Activated CD4-positive, alpha-beta T cell treated with anti-CD3 and anti-CD28 coated beads, Interleukin-2, amount 10 ng/mL, durations not matched to agents 24 days and 14 days (primary cell): ENCODE measurements at regions not wholly inside any gene's neighbourhood (a gene's known extent, or its start where the extent isn't known, plus 50 kb on each side); places are given as distances from the start of the nearest gene placed in this dataset.

Experiments
- DNase-seq: peaks from one replicate; pipeline ENCODE4 v3.0.0; 2022
- H3K27ac Mint-ChIP-seq: one replicate; pipeline ENCODE4 v1.8.0; 2022; ENCODE audit warnings: mild to moderate bottlenecking, mixed read lengths
- H3K27me3 Mint-ChIP-seq: one replicate; pipeline ENCODE4 v1.8.0; 2022; ENCODE audit warnings: mixed read lengths
- H3K36me3 Mint-ChIP-seq: one replicate; pipeline ENCODE4 v1.8.0; 2022; ENCODE audit warnings: low read depth, mild to moderate bottlenecking, mixed read lengths
- H3K4me1 Mint-ChIP-seq: one replicate; pipeline ENCODE4 v1.8.0; 2021; ENCODE audit warnings: mixed read lengths
- H3K4me3 Mint-ChIP-seq: one replicate; pipeline ENCODE4 v1.8.0; 2022; ENCODE audit warnings: mild to moderate bottlenecking, moderate library complexity, mixed read lengths
- H3K9me3 Mint-ChIP-seq: one replicate; pipeline ENCODE4 v1.8.0; 2021; ENCODE audit warnings: mixed read lengths
- intact Hi-C: fragments of 100-400 bp; cut with micrococcal nuclease; formaldehyde crosslinking; loops from one replicate; pipeline ENCODE4 v1.15.1; 2023

DNA sequence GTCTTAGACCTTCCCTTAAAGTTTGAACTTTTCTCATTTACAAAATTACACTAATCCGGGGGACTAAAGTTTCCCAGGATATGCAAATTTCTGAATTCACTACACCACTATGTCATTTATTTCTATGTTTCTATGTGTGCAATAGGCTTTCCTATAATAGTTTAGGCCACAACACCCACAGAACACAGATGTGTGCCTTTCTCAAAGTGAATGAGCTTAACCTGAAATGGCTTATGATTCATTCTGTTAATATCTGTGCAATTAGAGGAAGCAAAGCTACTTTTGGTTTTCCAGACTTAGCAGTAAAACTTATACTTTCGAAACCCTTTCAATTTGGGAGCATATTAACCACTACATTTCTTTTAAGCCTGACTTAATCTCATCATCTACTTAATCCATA lies 748.1 kb downstream of the GBE1 start:
- Mint-ChIP-seq H3K27ac (no peak overlapping the region), H3K9me3 (no peaks in the 10 kb centered on the region), H3K36me3 (no peaks in the 10 kb centered on the region), H3K27me3 (no peaks in the 10 kb centered on the region), H3K4me3 (no peak overlapping the region), H3K4me1 (no peaks in the 10 kb centered on the region)
- no peak for DNase-seq
- intact Hi-C loops = no loop called here

DNA sequence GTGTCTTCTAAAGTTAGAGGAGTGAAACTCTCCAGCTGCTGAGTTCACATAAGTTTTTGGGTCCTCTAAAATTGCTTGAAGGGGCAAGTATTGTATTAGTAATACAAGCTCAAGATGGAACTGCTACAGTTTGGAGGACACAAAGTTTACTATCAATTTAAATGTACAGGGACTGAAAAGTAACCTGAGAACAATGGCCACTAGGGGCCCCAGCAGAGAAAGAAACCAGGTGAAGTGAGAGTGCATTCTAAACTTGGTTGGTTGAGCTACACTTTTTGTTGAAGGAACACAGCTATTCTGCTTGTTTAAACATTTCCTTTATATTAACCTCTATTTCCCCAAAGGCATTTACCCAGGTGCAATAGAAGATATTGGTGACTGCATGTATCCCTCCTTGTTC lies 755.5 kb downstream of the GBE1 start:
- Mint-ChIP-seq H3K27ac (no peak overlapping the region), H3K4me1 (no peaks in the 10 kb centered on the region), H3K9me3 (peaks cover 8% of the 10 kb centered on the region), H3K36me3 (no peaks in the 10 kb centered on the region), H3K4me3 (no peak overlapping the region), H3K27me3 (no peaks in the 10 kb centered on the region)
- intact Hi-C loops = no loop called here
- DNase-seq = no peak

DNA sequence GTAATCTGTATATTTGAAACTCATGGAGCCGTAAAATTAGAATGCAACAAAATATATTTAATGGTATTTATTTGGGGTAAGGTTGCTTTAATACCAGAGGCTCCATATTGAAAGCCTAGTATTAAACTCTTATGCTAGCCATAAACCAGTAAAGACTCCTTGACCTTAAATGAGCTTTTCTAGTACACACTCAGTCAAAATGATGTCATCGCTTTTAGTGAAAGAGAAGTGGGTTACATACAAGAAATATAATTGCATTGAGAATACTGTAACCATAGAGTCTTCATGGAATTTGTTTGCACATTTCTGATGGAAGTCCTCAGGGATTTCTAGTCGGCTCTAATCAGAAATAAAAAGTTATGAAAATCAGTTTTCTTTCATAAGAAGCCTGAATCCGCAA lies 757.6 kb downstream of the GBE1 start:
- intact Hi-C loops = no loop called here
- Mint-ChIP-seq H3K9me3 (peaks cover 8% of the 10 kb centered on the region), H3K36me3 (no peaks in the 10 kb centered on the region), H3K4me3 (no peak overlapping the region), H3K27ac (no peak overlapping the region), H3K27me3 (no peaks in the 10 kb centered on the region), H3K4me1 (no peaks in the 10 kb centered on the region)
- DNase-seq = no peak

DNA sequence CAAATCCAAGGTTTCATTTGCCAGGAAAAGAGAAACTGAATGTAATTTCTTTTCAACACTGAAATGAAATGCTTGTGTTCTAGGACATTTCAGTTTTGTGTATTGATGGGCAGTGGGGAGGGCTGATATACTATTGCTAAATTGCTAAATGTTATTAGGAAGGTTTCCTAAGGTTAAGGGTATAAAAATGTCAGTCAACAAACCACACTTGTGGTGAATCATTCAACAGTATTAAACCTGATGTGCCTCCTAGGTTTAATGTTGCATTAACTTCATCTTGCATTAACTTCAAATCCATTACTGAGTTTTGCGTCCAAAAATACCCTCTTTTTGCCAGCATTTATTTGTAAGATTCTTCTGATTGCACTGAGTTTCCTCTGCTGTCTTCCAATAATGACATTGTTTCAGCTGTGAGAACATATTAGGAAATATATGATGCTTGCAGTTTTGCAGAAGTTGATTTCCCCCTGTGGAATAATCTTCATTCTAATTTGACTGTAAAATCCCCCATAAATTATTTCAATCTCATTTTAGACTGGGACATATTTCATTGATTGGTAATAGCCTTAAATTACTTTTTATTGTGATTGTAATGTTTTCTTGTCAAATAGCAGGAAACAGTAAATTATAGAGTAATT lies 758.3 kb downstream of the GBE1 start:
- Mint-ChIP-seq H3K4me1 (no peaks in the 10 kb centered on the region), H3K27ac (no peak overlapping the region), H3K36me3 (no peaks in the 10 kb centered on the region), H3K27me3 (no peaks in the 10 kb centered on the region), H3K4me3 (no peak overlapping the region), H3K9me3 (peaks cover 8% of the 10 kb centered on the region)
- no peak for DNase-seq
- intact Hi-C loops = no loop called here

DNA sequence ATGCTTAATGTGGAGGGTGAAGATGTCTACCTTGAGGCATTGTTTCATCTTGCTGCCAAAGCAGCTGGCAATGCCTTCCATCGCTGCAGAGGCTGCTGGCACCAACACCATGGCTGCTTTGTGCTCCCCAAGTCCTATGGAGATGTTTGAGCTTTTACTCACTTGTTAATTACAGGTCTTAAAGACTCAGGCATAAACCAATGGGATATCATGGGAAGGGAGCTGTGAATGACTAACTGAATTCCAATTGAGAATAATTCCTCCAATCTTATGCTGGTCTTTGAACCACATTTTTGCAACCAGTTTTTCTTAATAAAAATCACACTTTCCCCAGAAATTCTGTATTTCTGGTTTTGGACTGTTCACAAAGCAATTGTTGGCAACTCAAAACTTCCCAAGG lies 762.0 kb downstream of the GBE1 start:
- Mint-ChIP-seq H3K27me3 (no peaks in the 10 kb centered on the region), H3K27ac (no peak overlapping the region), H3K4me1 (no peaks in the 10 kb centered on the region), H3K4me3 (no peak overlapping the region), H3K9me3 (peaks cover 5% of the 10 kb centered on the region), H3K36me3 (no peaks in the 10 kb centered on the region)
- no peak for DNase-seq
- intact Hi-C loops = no loop called here

DNA sequence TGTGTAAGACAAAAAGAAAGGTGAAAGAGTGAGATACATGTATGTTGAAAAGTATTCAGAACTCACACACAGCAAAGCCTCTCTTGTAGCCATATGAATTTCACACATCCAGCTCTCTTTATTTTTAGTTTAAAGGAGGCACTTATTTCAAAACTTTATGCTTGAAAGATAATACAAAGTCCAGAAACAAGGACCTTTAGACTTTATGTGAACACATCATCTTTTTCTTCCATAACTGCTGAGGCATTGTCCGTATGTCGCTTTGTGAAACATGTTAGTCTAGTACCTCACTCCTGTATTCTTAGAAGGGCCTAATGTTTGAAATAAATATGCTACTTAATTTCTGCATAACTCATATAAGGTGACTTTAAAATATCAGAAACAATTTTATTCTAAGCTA lies 763.4 kb downstream of the GBE1 start:
- intact Hi-C loops = no loop called here
- H3K4me1 Mint-ChIP-seq = no peaks in the 10 kb centered on the region
- H3K9me3 Mint-ChIP-seq = peaks cover 5% of the 10 kb centered on the region
- H3K27me3 Mint-ChIP-seq = no peaks in the 10 kb centered on the region
- H3K36me3 Mint-ChIP-seq = no peaks in the 10 kb centered on the region
- H3K4me3 Mint-ChIP-seq = no peak overlapping the region
- DNase-seq = no peak
- no peak overlapping the region for H3K27ac Mint-ChIP-seq

DNA sequence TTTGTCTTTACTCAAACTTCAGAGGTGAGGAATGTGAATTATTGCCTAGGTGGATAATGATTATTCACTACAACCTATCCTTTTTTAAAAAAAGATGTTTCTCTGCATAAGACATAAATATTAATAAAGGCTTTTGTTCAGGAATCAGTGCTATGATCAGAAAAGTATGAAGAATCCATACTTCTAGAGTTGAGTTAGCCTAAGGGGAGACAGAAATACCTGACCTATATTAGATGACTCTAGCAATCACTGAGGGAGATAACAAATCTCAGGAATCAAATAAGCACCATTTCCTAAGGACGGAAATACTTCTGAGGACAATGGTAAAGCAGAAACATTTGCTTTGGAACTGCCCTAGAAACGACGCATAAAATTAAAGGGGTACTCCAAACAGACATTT lies 763.8 kb downstream of the GBE1 start:
- intact Hi-C loops = no loop called here
- H3K27ac Mint-ChIP-seq = no peak overlapping the region

DNA sequence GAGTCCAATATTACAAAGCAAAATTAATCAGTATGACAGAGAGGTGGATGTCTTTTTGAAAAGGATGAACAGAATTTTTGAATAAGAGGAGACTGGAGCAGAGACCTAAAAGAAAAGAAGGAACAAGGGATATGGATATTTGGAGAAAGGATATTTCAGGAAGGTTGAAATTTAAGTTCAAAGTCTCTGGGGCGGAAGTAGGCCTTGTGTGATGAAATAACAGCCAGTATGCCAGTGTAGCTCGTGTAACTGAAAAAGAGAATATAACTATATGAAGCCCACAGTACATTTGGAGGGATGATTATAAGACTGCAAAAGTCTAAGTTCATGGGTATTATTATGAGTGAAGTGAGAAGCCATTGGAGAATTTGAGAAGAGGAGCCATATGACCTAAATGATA lies 766.7 kb downstream of the GBE1 start:
- H3K4me3 Mint-ChIP-seq = no peak overlapping the region
- no peak for DNase-seq
- H3K36me3 Mint-ChIP-seq = no peaks in the 10 kb centered on the region
- peaks cover 5% of the 10 kb centered on the region for H3K9me3 Mint-ChIP-seq
- H3K27me3 Mint-ChIP-seq = no peaks in the 10 kb centered on the region
- H3K4me1 Mint-ChIP-seq = no peaks in the 10 kb centered on the region
- H3K27ac Mint-ChIP-seq = no peak overlapping the region
- intact Hi-C loops = no loop called here

More for the DNA sequence above, 763.8 kb downstream of the GBE1 start:
- Mint-ChIP-seq H3K36me3 (no peaks in the 10 kb centered on the region), H3K9me3 (peaks cover 5% of the 10 kb centered on the region), H3K4me1 (no peaks in the 10 kb centered on the region), H3K4me3 (no peak overlapping the region), H3K27me3 (no peaks in the 10 kb centered on the region)
- no peak for DNase-seq

DNA sequence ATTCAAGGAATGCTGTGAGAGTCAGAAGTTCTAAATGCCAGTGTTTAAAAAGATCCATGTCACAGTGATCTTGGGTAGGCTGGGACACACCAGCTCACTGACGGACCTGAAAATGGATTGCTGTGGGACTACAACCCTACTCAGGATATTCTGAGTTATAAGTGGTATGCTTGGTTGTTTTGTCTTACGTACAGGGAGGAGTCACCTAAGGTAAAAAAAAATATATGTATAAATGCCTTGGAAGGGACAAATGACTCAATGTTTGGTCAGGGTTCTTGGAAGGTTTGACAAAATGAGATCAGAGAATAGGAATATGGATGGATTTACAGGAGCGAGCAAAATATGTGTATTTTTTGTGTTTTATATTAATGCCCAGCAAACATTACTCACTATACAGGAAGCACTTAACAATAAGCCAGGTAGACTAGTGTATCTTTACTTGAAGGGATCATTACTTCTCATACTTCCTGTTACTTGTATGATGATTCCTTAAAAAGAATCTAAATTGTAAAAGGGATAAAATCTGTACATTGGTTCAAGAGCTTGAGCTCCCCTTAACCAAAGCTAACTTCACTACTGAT lies 767.3 kb downstream of the GBE1 start:
- no peak overlapping the region for H3K27ac Mint-ChIP-seq

DNA sequence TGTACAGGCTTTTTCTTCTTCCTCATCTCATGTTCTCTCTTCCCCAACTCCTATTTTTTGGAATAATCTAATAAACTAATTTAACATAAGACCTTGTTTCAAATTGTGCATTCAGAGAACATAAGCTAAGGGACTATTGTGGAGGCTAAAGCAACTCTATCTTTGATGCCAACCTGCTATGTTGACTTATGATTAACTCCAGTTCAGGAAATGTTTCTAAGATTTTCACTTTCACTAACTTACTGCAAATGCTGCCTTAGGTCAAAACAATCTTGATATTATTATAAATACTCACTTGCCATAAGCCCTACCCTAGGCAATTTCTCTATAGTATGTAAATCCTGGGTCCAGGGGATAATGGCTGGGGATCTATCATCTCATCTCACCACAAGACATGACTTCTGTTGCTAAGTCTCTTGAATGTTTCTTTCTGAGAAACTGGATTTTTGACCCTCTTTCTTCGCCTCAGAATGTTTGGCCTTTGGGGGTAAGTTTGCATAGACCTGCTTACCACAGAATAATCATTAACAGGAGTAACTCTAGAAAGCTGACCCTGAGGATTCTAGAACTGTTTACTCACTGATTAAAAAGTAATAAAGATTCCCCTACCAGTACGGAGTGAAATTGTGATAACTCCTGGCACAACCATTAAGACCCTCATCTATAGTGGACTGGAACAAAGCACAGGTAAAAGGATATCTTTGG lies 768.1 kb downstream of the GBE1 start:
- Mint-ChIP-seq H3K27me3 (no peaks in the 10 kb centered on the region), H3K9me3 (peaks cover 5% of the 10 kb centered on the region), H3K36me3 (no peaks in the 10 kb centered on the region), H3K4me1 (no peaks in the 10 kb centered on the region), H3K4me3 (no peak overlapping the region), H3K27ac (no peak overlapping the region)
- DNase-seq = no peak
- intact Hi-C loops = no loop called here

More for the DNA sequence above, 767.3 kb downstream of the GBE1 start:
- no peak for DNase-seq
- Mint-ChIP-seq H3K4me3 (no peak overlapping the region), H3K4me1 (no peaks in the 10 kb centered on the region), H3K36me3 (no peaks in the 10 kb centered on the region), H3K27me3 (no peaks in the 10 kb centered on the region), H3K9me3 (peaks cover 5% of the 10 kb centered on the region)
- intact Hi-C loops = no loop called here

DNA sequence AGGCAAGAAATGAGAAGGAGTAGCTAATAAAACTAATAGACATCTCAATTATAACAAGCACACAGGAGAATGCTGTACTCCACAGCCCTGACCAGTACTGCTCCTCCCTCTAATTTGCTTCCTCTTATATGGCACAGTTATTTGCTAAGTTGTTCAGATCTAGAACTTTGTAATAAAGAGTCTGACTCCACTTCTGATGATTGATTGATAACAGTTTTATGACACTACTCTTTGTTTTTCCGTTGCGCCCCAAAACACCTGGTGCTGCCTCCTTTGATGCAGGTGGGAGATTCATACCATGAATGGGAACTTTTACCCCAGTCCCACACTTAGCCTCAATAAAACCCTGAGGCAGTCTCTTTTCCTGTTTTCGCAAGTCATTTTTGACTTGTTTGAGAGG lies 777.7 kb downstream of the GBE1 start:
- Mint-ChIP-seq H3K27me3 (no peaks in the 10 kb centered on the region), H3K4me1 (no peaks in the 10 kb centered on the region), H3K9me3 (peaks cover 6% of the 10 kb centered on the region), H3K4me3 (no peak overlapping the region), H3K27ac (no peak overlapping the region), H3K36me3 (no peaks in the 10 kb centered on the region)
- intact Hi-C loops = no loop called here
- no peak for DNase-seq

DNA sequence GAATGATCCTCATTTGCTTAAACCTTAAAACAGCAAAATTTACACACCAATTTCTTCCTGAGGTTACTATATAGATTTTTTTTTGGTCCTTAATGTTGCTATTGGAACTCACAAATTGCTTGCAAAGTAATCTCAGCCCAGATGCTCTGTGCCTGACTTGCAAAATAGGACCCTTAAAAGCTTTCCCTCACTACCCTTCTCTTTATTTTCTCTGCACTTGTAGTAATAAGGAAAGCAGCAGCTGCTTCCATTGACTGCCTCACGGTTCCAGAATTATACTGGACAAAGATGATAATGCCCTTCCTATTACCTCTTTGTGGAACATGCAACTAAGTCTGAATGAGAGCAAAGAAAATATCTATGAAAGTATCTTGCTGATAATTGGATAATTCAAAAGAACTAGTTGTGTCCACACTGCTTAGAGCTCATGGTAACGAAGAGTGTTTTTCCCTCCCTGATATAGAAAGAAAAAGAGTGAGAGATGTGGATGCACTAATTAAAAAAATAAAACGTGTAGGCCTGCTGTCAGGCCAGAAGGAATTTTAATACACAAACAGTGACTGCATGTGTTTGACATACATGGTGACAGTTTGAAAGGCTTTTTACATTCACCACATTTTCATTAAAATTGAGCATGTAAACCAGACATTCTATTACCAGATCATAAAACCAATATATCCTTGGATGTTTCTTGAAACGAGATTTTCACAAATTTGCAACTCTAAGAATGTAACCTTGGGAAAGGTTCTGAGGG lies 783.1 kb downstream of the GBE1 start:
- no peaks in the 10 kb centered on the region for H3K4me1 Mint-ChIP-seq
- H3K36me3 Mint-ChIP-seq = no peaks in the 10 kb centered on the region
- no peak overlapping the region for H3K27ac Mint-ChIP-seq

DNA sequence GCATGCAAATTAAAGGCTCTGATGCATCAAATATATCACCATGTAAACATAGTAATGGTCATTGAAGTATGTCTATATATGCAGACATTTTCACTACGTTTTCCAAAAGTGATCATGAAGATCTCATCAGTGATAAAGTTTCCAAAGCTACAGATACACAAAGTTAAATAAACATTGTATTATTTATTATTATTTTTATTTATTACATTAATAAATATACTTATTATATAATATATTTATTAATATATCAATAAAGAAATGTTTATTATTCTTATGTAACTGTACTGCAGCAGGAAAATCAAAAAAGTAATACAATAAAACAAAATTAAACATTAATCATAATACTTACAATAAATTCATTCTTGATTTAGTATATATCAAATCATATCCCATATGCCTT lies 791.2 kb downstream of the GBE1 start:
- Mint-ChIP-seq H3K4me3 (no peak overlapping the region), H3K9me3 (peaks cover 7% of the 10 kb centered on the region), H3K36me3 (no peaks in the 10 kb centered on the region), H3K27ac (no peak overlapping the region), H3K4me1 (no peaks in the 10 kb centered on the region), H3K27me3 (no peaks in the 10 kb centered on the region)
- no peak for DNase-seq
- intact Hi-C loops = no loop called here

More for the DNA sequence above, 783.1 kb downstream of the GBE1 start:
- Mint-ChIP-seq H3K4me3 (no peak overlapping the region), H3K27me3 (no peaks in the 10 kb centered on the region), H3K9me3 (peaks cover 3% of the 10 kb centered on the region)
- no peak for DNase-seq
- intact Hi-C loops = no loop called here

DNA sequence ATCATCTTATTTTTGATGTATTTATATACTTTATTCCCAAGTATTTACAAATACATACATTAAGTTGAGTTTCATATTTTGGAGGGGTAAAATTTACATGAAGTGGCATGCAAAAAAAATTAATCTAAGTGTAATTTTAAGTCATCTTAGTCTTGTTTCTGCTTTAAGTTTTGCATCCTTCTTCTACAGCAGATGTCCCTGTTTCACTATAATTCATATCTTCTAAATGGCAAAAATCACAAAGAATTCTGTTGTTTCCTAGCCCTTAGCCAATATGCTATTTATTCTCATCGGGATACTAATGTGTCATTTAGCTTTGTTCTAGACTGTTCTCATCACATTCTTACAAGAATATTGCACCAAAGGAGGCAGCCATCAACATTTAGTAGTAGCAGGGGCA lies 831.9 kb downstream of the GBE1 start:
- DNase-seq = no peak
- Mint-ChIP-seq H3K4me1 (no peaks in the 10 kb centered on the region), H3K9me3 (peaks cover 12% of the 10 kb centered on the region), H3K4me3 (no peak overlapping the region), H3K36me3 (no peaks in the 10 kb centered on the region), H3K27ac (no peak overlapping the region), H3K27me3 (no peaks in the 10 kb centered on the region)
- intact Hi-C loops = no loop called here
